Naive thymus-derived CD8-positive, alpha-beta T cell (primary cell): ENCODE measurements at regions not wholly inside any gene's neighbourhood (a gene's known extent, or its start where the extent isn't known, plus 50 kb on each side); places are given as distances from the start of the nearest gene placed in this dataset.
"Not testable (repeated sequence)": the region's sequence is repeated elsewhere in the genome, so short reads cannot be mapped to it uniquely, and the experiment has no call there.

ENCODE experiments used
- ATAC-seq, 2 donors: fragments of 150-1000 bp; cut with Tn5 transposase in 1 of 2; sonication (Bioruptor Pico), chemical (Tn5 transposase) in 1 of 2; 1 replicate in 1 of 2; 2 replicates in 1 of 2; pipeline ENCODE4 v1.10.0; 2021; ENCODE audit warnings: mild to moderate bottlenecking in 2 of 2, moderate library complexity in 2 of 2
- POLR2A ChIA-PET: fragments of 350-600 bp; sonication (Branson Sonifier 250); formaldehyde crosslinking; loops from one replicate; lab custom pipeline; 2021; ENCODE audit warnings: antibody characterized with exemption; lab: Charles Lee
- DNase-seq, 10 donors: peaks; one replicate each; pipeline versions ENCODE4 v3.0.0 to v3.0.0-alpha.2; 2020 to 2022
- H3K27ac Mint-ChIP-seq, 10 donors: one replicate each; pipeline ENCODE4 v1.8.0; 2020 to 2022; ENCODE audit warnings: mild to moderate bottlenecking in 10 of 10, mixed read lengths in 10 of 10, moderate library complexity in 4 of 10, inconsistent platforms in 1 of 10
- H3K27me3 Mint-ChIP-seq, 5 donors: one replicate each; pipeline ENCODE4 v1.8.0; 2021 to 2022; ENCODE audit warnings: mixed read lengths in 5 of 5
- H3K36me3 Mint-ChIP-seq, 3 donors: one replicate each; pipeline ENCODE4 v1.8.0; 2020 to 2022; ENCODE audit warnings: mixed read lengths in 3 of 3, mild to moderate bottlenecking in 2 of 3, inconsistent platforms in 1 of 3
- H3K4me1 Mint-ChIP-seq, 4 donors: one replicate each; pipeline ENCODE4 v1.8.0; 2021 to 2022; ENCODE audit warnings: mixed read lengths in 4 of 4
- H3K4me3 Mint-ChIP-seq, 10 donors: one replicate each; pipeline ENCODE4 v1.8.0; 2020 to 2022; ENCODE audit warnings: mild to moderate bottlenecking in 10 of 10, mixed read lengths in 10 of 10, moderate library complexity in 6 of 10, inconsistent platforms in 1 of 10
- H3K9me3 Mint-ChIP-seq, 9 donors: one replicate each; pipeline ENCODE4 v1.8.0; 2020 to 2022; ENCODE audit warnings: mixed read lengths in 9 of 9, mild to moderate bottlenecking in 3 of 9, inconsistent platforms in 1 of 9, moderate library complexity in 1 of 9

GRCh38 chr4:38332699-38333098, 331.3 kb upstream of the KLF3 start:
- peaks cover 0 to 2% (median 1%) of the 10 kb centered on the region in 3 donors for H3K36me3 Mint-ChIP-seq
- H3K27ac Mint-ChIP-seq: peak overlapping the region in 2 of 10 donors; percentile 19 to 62
- H3K27me3 Mint-ChIP-seq: no peaks in the 10 kb centered on the region
- peaks cover 0 to 13% (median 4%) of the 10 kb centered on the region in 9 donors for H3K9me3 Mint-ChIP-seq
- peaks cover 41 to 69% (median 60%) of the 10 kb centered on the region in 4 donors for H3K4me1 Mint-ChIP-seq
- no peak overlapping the region for H3K4me3 Mint-ChIP-seq
- no peak for DNase-seq
- no peak for ATAC-seq
- POLR2A ChIA-PET: no interaction called here

- POLR2A ChIA-PET: interaction anchor here (1.2 kb wide), 1 partner anchor 16 kb away, joined by 3 read pairs; no protein-coding TSS in a partner anchor
- DNase-seq (no peak), ATAC-seq (no peak)
- Mint-ChIP-seq H3K4me3 (no peak overlapping the region), H3K27me3 (no peaks in the 10 kb centered on the region), H3K9me3 (peaks cover 0 to 18% (median 9%) of the 10 kb centered on the region in 9 donors), H3K27ac (peak overlapping the region in 2 of 10 donors; percentile 6 to 19), H3K36me3 (peaks cover 0 to 7% (median 6%) of the 10 kb centered on the region in 3 donors), H3K4me1 (peaks cover 36 to 64% (median 55%) of the 10 kb centered on the region in 4 donors)
Observed at GRCh38 chr4:38333219-38333618, 330.8 kb upstream of the KLF3 start.

GRCh38 chr4:38334791-38335190, 329.2 kb upstream of the KLF3 start:
- ATAC-seq (no peak), DNase-seq (no peak)
- H3K27ac Mint-ChIP-seq: peak overlapping the region in 6 of 10 donors; percentile 9 to 75 (median 48)
- H3K9me3 Mint-ChIP-seq: peaks cover 8 to 34% (median 19%) of the 10 kb centered on the region in 9 donors
- H3K4me3 Mint-ChIP-seq: peak overlapping the region; percentile 19 to 75 (median 54)
- H3K27me3 Mint-ChIP-seq: no peaks in the 10 kb centered on the region
- POLR2A ChIA-PET: no interaction called here
- peaks cover 0 to 21% (median 16%) of the 10 kb centered on the region in 3 donors for H3K36me3 Mint-ChIP-seq
- H3K4me1 Mint-ChIP-seq: peaks cover 24 to 48% (median 40%) of the 10 kb centered on the region in 4 donors

GRCh38 chr4:38338939-38339338, 325.1 kb upstream of the KLF3 start:
- DNase-seq, POLR2A ChIA-PET, ATAC-seq, H3K27me3 Mint-ChIP-seq: not testable (repeated sequence)
- Mint-ChIP-seq H3K36me3 (peaks cover 0 to 21% (median 18%) of the 10 kb centered on the region in 3 donors), H3K9me3 (peaks cover 8 to 37% (median 21%) of the 10 kb centered on the region in 9 donors), H3K4me1 (peaks cover 13 to 23% (median 21%) of the 10 kb centered on the region in 4 donors), H3K4me3 (peak overlapping the region in 1 of 10 donors; percentile 5), H3K27ac (peak overlapping the region in 1 of 10 donors; percentile 50)

GRCh38 chr4:38343608-38344007, 320.4 kb upstream of the KLF3 start:
- DNase-seq (no peak), ATAC-seq (no peak)
- H3K9me3 Mint-ChIP-seq: peaks cover 3 to 37% (median 20%) of the 10 kb centered on the region in 9 donors
- H3K27me3 Mint-ChIP-seq: no peaks in the 10 kb centered on the region
- H3K4me3 Mint-ChIP-seq: no peak overlapping the region
- no peak overlapping the region for H3K27ac Mint-ChIP-seq
- H3K36me3 Mint-ChIP-seq: peaks cover 0 to 30% (median 26%) of the 10 kb centered on the region in 3 donors
- H3K4me1 Mint-ChIP-seq: peaks cover 0 to 3% (median under 1%) of the 10 kb centered on the region in 4 donors
- POLR2A ChIA-PET: no interaction called here

- DNase-seq (no peak), ATAC-seq (no peak)
- Mint-ChIP-seq H3K27ac (peak overlapping the region in 2 of 10 donors; percentile 1 to 37), H3K36me3 (peaks cover 0 to 24% (median 16%) of the 10 kb centered on the region in 3 donors), H3K27me3 (no peaks in the 10 kb centered on the region), H3K4me1 (peaks cover 0 to 3% (median under 1%) of the 10 kb centered on the region in 4 donors), H3K4me3 (no peak overlapping the region), H3K9me3 (peaks cover 0 to 26% (median 13%) of the 10 kb centered on the region in 9 donors)
- POLR2A ChIA-PET: no interaction called here
Observed at GRCh38 chr4:38344929-38345328, 319.1 kb upstream of the KLF3 start.

GRCh38 chr4:38347251-38347650, 316.7 kb upstream of the KLF3 start:
- peaks cover 6 to 42% (median 17%) of the 10 kb centered on the region in 9 donors for H3K9me3 Mint-ChIP-seq
- ATAC-seq (no peak), DNase-seq (no peak)
- peaks cover 0 to 3% (median under 1%) of the 10 kb centered on the region in 4 donors for H3K4me1 Mint-ChIP-seq
- POLR2A ChIA-PET: interaction anchor here (0.6 kb wide), 1 partner anchor 348 kb away, joined by 5 read pairs; no protein-coding TSS in a partner anchor
- H3K27me3 Mint-ChIP-seq: no peaks in the 10 kb centered on the region
- H3K27ac Mint-ChIP-seq: no peak overlapping the region
- no peak overlapping the region for H3K4me3 Mint-ChIP-seq
- H3K36me3 Mint-ChIP-seq: peaks cover 0 to 24% (median 21%) of the 10 kb centered on the region in 3 donors

- H3K9me3 Mint-ChIP-seq: peaks cover 5 to 41% (median 19%) of the 10 kb centered on the region in 9 donors
- DNase-seq: no peak
- H3K4me1 Mint-ChIP-seq: peaks cover 0 to 4% (median 0%) of the 10 kb centered on the region in 4 donors
- no peak overlapping the region for H3K27ac Mint-ChIP-seq
- H3K27me3 Mint-ChIP-seq: no peaks in the 10 kb centered on the region
- no peak for ATAC-seq
- H3K36me3 Mint-ChIP-seq: peaks cover 0 to 15% (median 11%) of the 10 kb centered on the region in 3 donors
- POLR2A ChIA-PET: no interaction called here
- no peak overlapping the region for H3K4me3 Mint-ChIP-seq
Observed at GRCh38 chr4:38354421-38354820, 309.6 kb upstream of the KLF3 start.

- peaks cover 5 to 41% (median 19%) of the 10 kb centered on the region in 9 donors for H3K9me3 Mint-ChIP-seq
- no peak overlapping the region for H3K4me3 Mint-ChIP-seq
- peaks cover 0 to 15% (median 11%) of the 10 kb centered on the region in 3 donors for H3K36me3 Mint-ChIP-seq
- no peak overlapping the region for H3K27ac Mint-ChIP-seq
- POLR2A ChIA-PET: no interaction called here
- ATAC-seq (no peak), DNase-seq (no peak)
- H3K27me3 Mint-ChIP-seq: no peaks in the 10 kb centered on the region
- H3K4me1 Mint-ChIP-seq: peaks cover 0 to 4% (median 0%) of the 10 kb centered on the region in 4 donors
Observed at GRCh38 chr4:38354872-38355271, 309.1 kb upstream of the KLF3 start.

- H3K4me3 Mint-ChIP-seq: no peak overlapping the region
- H3K27ac Mint-ChIP-seq: no peak overlapping the region
- peaks cover 0 to 4% (median 0%) of the 10 kb centered on the region in 4 donors for H3K4me1 Mint-ChIP-seq
- DNase-seq: no peak
- peaks cover 0 to 11% (median 10%) of the 10 kb centered on the region in 3 donors for H3K36me3 Mint-ChIP-seq
- no peak for ATAC-seq
- H3K9me3 Mint-ChIP-seq: peaks cover 5 to 29% (median 14%) of the 10 kb centered on the region in 9 donors
- no peaks in the 10 kb centered on the region for H3K27me3 Mint-ChIP-seq
- POLR2A ChIA-PET: interaction anchor here (0.6 kb wide), 1 partner anchor 148 kb away, joined by 4 read pairs; no protein-coding TSS in a partner anchor
Observed at GRCh38 chr4:38356686-38357085, 307.3 kb upstream of the KLF3 start.

- H3K27ac Mint-ChIP-seq: no peak overlapping the region
- no peaks in the 10 kb centered on the region for H3K27me3 Mint-ChIP-seq
- ATAC-seq (no peak), DNase-seq (no peak)
- H3K36me3 Mint-ChIP-seq: peaks cover 0 to 8% (median 7%) of the 10 kb centered on the region in 3 donors
- peaks cover 0 to 4% (median 0%) of the 10 kb centered on the region in 4 donors for H3K4me1 Mint-ChIP-seq
- H3K9me3 Mint-ChIP-seq: peaks cover under 1 to 20% (median 8%) of the 10 kb centered on the region in 9 donors
- H3K4me3 Mint-ChIP-seq: no peak overlapping the region
- POLR2A ChIA-PET: no interaction called here
Observed at GRCh38 chr4:38357546-38357945, 306.5 kb upstream of the KLF3 start.

GRCh38 chr4:38359113-38359512, 304.9 kb upstream of the KLF3 start:
- H3K27ac Mint-ChIP-seq: no peak overlapping the region
- DNase-seq: no peak
- H3K9me3 Mint-ChIP-seq: peaks cover 0 to 10% (median 2%) of the 10 kb centered on the region in 9 donors
- no peaks in the 10 kb centered on the region for H3K27me3 Mint-ChIP-seq
- no peak overlapping the region for H3K4me3 Mint-ChIP-seq
- peaks cover 0 to 3% (median 0%) of the 10 kb centered on the region in 3 donors for H3K36me3 Mint-ChIP-seq
- POLR2A ChIA-PET: no interaction called here
- ATAC-seq: no peak
- H3K4me1 Mint-ChIP-seq: peaks cover 0 to 4% (median 0%) of the 10 kb centered on the region in 4 donors

- Mint-ChIP-seq H3K9me3 (peaks cover 0 to 1% (median 0%) of the 10 kb centered on the region in 9 donors), H3K4me1 (peaks cover 0 to 4% (median 0%) of the 10 kb centered on the region in 4 donors), H3K4me3 (no peak overlapping the region), H3K27me3 (no peaks in the 10 kb centered on the region), H3K36me3 (no peaks in the 10 kb centered on the region), H3K27ac (no peak overlapping the region)
- no peak for DNase-seq
- POLR2A ChIA-PET: no interaction called here
- ATAC-seq: no peak
Observed at GRCh38 chr4:38360201-38360600, 303.8 kb upstream of the KLF3 start.
